Colon (tissue), 2 donors: ENCODE measurements at regions not wholly inside any gene's neighbourhood (a gene's known extent, or its start where the extent isn't known, plus 50 kb on each side); places are given as distances from the start of the nearest gene placed in this dataset.

ENCODE experiments used
- FAIRE-seq: peaks from 2 replicates; lab custom pipeline; 2012; peaks lifted over from hg19 to GRCh38; lab: Jason Lieb, UNC
- donor health status: control.
- donor health status: control.

GRCh38 chr10:52650873-52651272, 121.7 kb downstream of the MBL2 start:
- FAIRE-seq = no peak

- no peak for FAIRE-seq
Measured at GRCh38 chr10:52651293-52651692, 121.3 kb downstream of the MBL2 start.

- FAIRE-seq = no peak
Measured at GRCh38 chr10:52652431-52653262, 119.9 kb downstream of the MBL2 start.

- FAIRE-seq = no peak
Measured at GRCh38 chr10:52653263-52653909, 119.2 kb downstream of the MBL2 start.

- FAIRE-seq = no peak
Measured at GRCh38 chr10:52654201-52654600, 118.4 kb downstream of the MBL2 start.

- no peak for FAIRE-seq
Measured at GRCh38 chr10:52658112-52658511, 114.5 kb downstream of the MBL2 start.

GRCh38 chr10:52659085-52659484, 113.5 kb downstream of the MBL2 start:
- no peak for FAIRE-seq

- FAIRE-seq = no peak
Measured at GRCh38 chr10:52662256-52662655, 110.3 kb downstream of the MBL2 start.

- no peak for FAIRE-seq
Measured at GRCh38 chr10:52663161-52663560, 109.4 kb downstream of the MBL2 start.

GRCh38 chr10:52664629-52665028, 108.0 kb downstream of the MBL2 start:
- FAIRE-seq = no peak

GRCh38 chr10:52665821-52666220, 106.8 kb downstream of the MBL2 start:
- no peak for FAIRE-seq

GRCh38 chr10:52666931-52667330, 105.7 kb downstream of the MBL2 start:
- FAIRE-seq = no peak

GRCh38 chr10:52668024-52668423, 104.6 kb downstream of the MBL2 start:
- FAIRE-seq = no peak

GRCh38 chr10:52672880-52673279, 99.7 kb downstream of the MBL2 start:
- FAIRE-seq = no peak

- FAIRE-seq = no peak
Measured at GRCh38 chr10:52673468-52673867, 99.1 kb downstream of the MBL2 start.

GRCh38 chr10:52674474-52674873, 98.1 kb downstream of the MBL2 start:
- FAIRE-seq = no peak

GRCh38 chr10:52677086-52677485, 95.5 kb downstream of the MBL2 start:
- no peak for FAIRE-seq

GRCh38 chr10:52678611-52679010, 94.0 kb downstream of the MBL2 start:
- no peak for FAIRE-seq

- FAIRE-seq = no peak
Measured at GRCh38 chr10:52679117-52679516, 93.5 kb downstream of the MBL2 start.

- no peak for FAIRE-seq
Measured at GRCh38 chr10:52682766-52683165, 89.8 kb downstream of the MBL2 start.

GRCh38 chr10:52683776-52684175, 88.8 kb downstream of the MBL2 start:
- no peak for FAIRE-seq

GRCh38 chr10:52688899-52689298, 83.7 kb downstream of the MBL2 start:
- FAIRE-seq = no peak

- peak; percentile 47 for FAIRE-seq
Measured at GRCh38 chr10:52696232-52696631, 76.4 kb downstream of the MBL2 start.

- FAIRE-seq = no peak
Measured at GRCh38 chr10:52701647-52702046, 70.9 kb downstream of the MBL2 start.
